Keratinocyte (primary cell): ENCODE measurements at regions not wholly inside any gene's neighbourhood (a gene's known extent, or its start where the extent isn't known, plus 50 kb on each side); places are given as distances from the start of the nearest gene placed in this dataset.

Source experiments
- DNase-seq: peaks from one replicate; pipeline ENCODE4 v3.0.0-alpha.2; 2011; ENCODE audit warnings: low read depth, missing footprints, low spot score
- FAIRE-seq: peaks from 2 replicates; lab custom pipeline; 2011; peaks lifted over from hg19 to GRCh38; lab: Jason Lieb, UNC
- H2AFZ ChIP-seq: 2 replicates; pipeline ENCODE4 v1.6.0; 2012; ENCODE audit warnings: low read length, control low read depth, inconsistent platforms; ENCODE audit not compliant: control insufficient read depth
- H3K27ac ChIP-seq: 2 replicates; pipeline ENCODE4 v1.5.1; 2011; ENCODE audit warnings: low read length; ENCODE audit not compliant: control insufficient read depth, insufficient read depth
- H3K27me3 ChIP-seq: 3 replicates; pipeline ENCODE4 v1.6.0; 2011; ENCODE audit warnings: low read length; ENCODE audit not compliant: control insufficient read depth, insufficient read depth; ENCODE audit errors: extremely low read depth
- H3K36me3 ChIP-seq, 2 experiments: 2 replicates in 1 of 2; 3 replicates in 1 of 2; pipeline ENCODE4 v1.5.1; 2011; ENCODE audit warnings: low read length in 2 of 2, mild to moderate bottlenecking in 1 of 2; ENCODE audit not compliant: control insufficient read depth in 2 of 2, insufficient read depth in 2 of 2; ENCODE audit errors: extremely low read depth in 1 of 2
- H3K4me1 ChIP-seq: 3 replicates; pipeline ENCODE4 v1.5.1; 2011; ENCODE audit warnings: low read length; ENCODE audit not compliant: control insufficient read depth, insufficient read depth; ENCODE audit errors: extremely low read depth
- H3K4me2 ChIP-seq: 3 replicates; pipeline ENCODE4 v1.6.0; 2011; ENCODE audit warnings: low read depth, low read length; ENCODE audit not compliant: control insufficient read depth, insufficient read depth; ENCODE audit errors: extremely low read depth
- H3K4me3 ChIP-seq, 3 experiments: fragments of 200-600 bp in 1 of 3; sonication (generic) in 1 of 3; 2 replicates in 2 of 3; 3 replicates in 1 of 3; pipeline ENCODE4 v1.5.1; 2011 to 2016; ENCODE audit warnings: low read length in 3 of 3, mild to moderate bottlenecking in 3 of 3, control low read depth in 2 of 3, inconsistent platforms in 1 of 3, low read depth in 1 of 3, mixed read lengths in 1 of 3, mixed run types in 1 of 3, moderate library complexity in 1 of 3; ENCODE audit not compliant: control insufficient read depth in 2 of 3, insufficient read depth in 2 of 3; ENCODE audit errors: extremely low read depth in 1 of 3
- H3K79me2 ChIP-seq: 2 replicates; pipeline ENCODE4 v1.6.0; 2012; ENCODE audit warnings: low read length; ENCODE audit not compliant: control insufficient read depth, insufficient read depth
- H3K9ac ChIP-seq: 3 replicates; pipeline ENCODE4 v1.6.0; 2011; ENCODE audit warnings: low read length; ENCODE audit not compliant: control insufficient read depth, insufficient read depth; ENCODE audit errors: extremely low read depth
- H3K9me1 ChIP-seq: 3 replicates; pipeline ENCODE4 v1.6.0; 2011; ENCODE audit warnings: low read length; ENCODE audit not compliant: control insufficient read depth, insufficient read depth; ENCODE audit errors: extremely low read depth
- H3K9me3 ChIP-seq: 2 replicates; pipeline ENCODE4 v1.5.1; 2012; ENCODE audit warnings: low read depth, low read length; ENCODE audit not compliant: control insufficient read depth
- H4K20me1 ChIP-seq: 3 replicates; pipeline ENCODE4 v1.6.0; 2011; ENCODE audit warnings: low read length; ENCODE audit not compliant: control insufficient read depth, insufficient read depth; ENCODE audit errors: extremely low read depth
- EZH2 ChIP-seq: IDR thresholded peaks from one replicate; pipeline ENCODE4 v1.6.1; 2012; ENCODE audit warnings: inconsistent platforms, mild to moderate bottlenecking, low read length, moderate library complexity
- dilution Hi-C: fragments of 300-500 bp; cut with MboI; formaldehyde crosslinking; loops from one replicate; pipeline ENCODE4 v1.7.0; 2020; ENCODE audit warnings: low sequenced_read_pairs; ENCODE audit not compliant: extremely low pct_ligation_motif_present
- TF ChIP-seq, protein P1 (sequence below), 3 experiments: IDR thresholded peaks in 1 of 3; conservative IDR thresholded peaks in 1 of 3; optimal IDR thresholded peaks in 1 of 3; 2 replicates in 2 of 3; 3 replicates in 1 of 3; pipeline versions ENCODE3 to v1.5.1; 2011; ENCODE audit warnings: low read length in 3 of 3, mild to moderate bottlenecking in 3 of 3, moderate library complexity in 2 of 3, control low read depth in 1 of 3, inconsistent platforms in 1 of 3; ENCODE audit not compliant: insufficient read depth in 2 of 3; ENCODE audit errors: extremely low read depth in 1 of 3

DNA sequence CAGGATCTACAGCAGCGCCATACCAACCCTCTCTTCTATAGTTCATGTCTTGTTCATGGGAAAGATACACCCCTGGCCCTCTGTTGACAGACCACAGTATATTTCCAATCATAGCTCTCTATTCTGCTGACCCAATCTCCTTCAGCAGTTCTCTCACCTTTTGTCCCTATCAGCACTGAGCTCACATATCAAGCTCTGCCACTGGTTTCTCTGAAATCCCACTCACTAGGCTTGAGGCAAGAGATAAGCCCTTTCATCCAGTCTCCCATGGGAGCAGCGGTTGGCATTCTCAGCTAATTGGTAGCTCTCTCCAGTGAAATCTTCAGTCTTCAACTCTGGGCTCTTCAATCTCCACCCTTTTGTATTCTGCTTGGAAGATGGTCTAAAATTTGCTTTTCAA is 313.4 kb downstream of the GJA1 start:
- Histone ChIP-seq H3K9me3 (no peaks in the 10 kb centered on the region), H3K4me2 (no peak overlapping the region), H3K79me2 (no peaks in the 10 kb centered on the region), H3K27me3 (no peaks in the 10 kb centered on the region), H3K9ac (no peak overlapping the region), H3K4me3 (no peak overlapping the region), H4K20me1 (no peaks in the 10 kb centered on the region), H3K36me3 (no peaks in the 10 kb centered on the region), H3K4me1 (no peaks in the 10 kb centered on the region), H2AFZ (no peak overlapping the region), H3K27ac (no peak overlapping the region), H3K9me1 (no peaks in the 10 kb centered on the region)
- DNase-seq (no peak), FAIRE-seq (no peak)
- dilution Hi-C loops, result no loop called here
- TF ChIP-seq, protein P1, sequence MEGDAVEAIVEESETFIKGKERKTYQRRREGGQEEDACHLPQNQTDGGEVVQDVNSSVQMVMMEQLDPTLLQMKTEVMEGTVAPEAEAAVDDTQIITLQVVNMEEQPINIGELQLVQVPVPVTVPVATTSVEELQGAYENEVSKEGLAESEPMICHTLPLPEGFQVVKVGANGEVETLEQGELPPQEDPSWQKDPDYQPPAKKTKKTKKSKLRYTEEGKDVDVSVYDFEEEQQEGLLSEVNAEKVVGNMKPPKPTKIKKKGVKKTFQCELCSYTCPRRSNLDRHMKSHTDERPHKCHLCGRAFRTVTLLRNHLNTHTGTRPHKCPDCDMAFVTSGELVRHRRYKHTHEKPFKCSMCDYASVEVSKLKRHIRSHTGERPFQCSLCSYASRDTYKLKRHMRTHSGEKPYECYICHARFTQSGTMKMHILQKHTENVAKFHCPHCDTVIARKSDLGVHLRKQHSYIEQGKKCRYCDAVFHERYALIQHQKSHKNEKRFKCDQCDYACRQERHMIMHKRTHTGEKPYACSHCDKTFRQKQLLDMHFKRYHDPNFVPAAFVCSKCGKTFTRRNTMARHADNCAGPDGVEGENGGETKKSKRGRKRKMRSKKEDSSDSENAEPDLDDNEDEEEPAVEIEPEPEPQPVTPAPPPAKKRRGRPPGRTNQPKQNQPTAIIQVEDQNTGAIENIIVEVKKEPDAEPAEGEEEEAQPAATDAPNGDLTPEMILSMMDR (optimal IDR thresholded peaks at IDR 0.05 in 1 of 3, IDR thresholded peaks at IDR 0.05 in 1 of 3, conservative IDR thresholded peaks at IDR 0.05 in 1 of 3; ENCODE audit: extremely low read depth in 1 of 3, insufficient read depth in 2 of 3, low read length in 3 of 3), result no peak
- TF ChIP-seq EZH2, result no peak

DNA sequence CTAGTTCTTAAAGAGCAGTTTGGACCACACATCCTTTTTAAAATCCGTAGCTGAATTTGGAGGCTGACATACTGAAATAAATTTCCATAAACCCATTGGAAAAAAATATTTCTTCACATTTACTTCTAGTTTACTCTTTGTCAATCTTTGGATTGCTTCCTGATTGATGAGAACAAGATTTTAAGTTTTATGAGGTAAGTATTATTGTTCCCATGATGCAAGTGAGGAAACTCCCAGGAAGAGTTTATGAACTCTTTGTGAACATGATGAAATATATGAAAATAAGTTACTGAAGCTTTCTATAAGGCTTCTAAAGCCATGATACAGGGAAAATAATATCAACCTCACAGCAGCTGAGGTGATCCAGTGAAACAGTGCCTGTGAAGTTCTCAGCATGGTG is 320.0 kb downstream of the GJA1 start:
- Histone ChIP-seq H3K4me3 (no peak overlapping the region), H3K36me3 (no peaks in the 10 kb centered on the region), H3K9ac (no peak overlapping the region), H2AFZ (no peak overlapping the region), H3K27me3 (no peaks in the 10 kb centered on the region), H3K9me3 (no peaks in the 10 kb centered on the region), H3K4me2 (no peak overlapping the region), H4K20me1 (no peaks in the 10 kb centered on the region), H3K4me1 (peaks cover 7% of the 10 kb centered on the region), H3K79me2 (no peaks in the 10 kb centered on the region), H3K9me1 (no peaks in the 10 kb centered on the region), H3K27ac (no peak overlapping the region)
- TF ChIP-seq, protein P1 (optimal IDR thresholded peaks at IDR 0.05 in 1 of 3, IDR thresholded peaks at IDR 0.05 in 1 of 3, conservative IDR thresholded peaks at IDR 0.05 in 1 of 3; ENCODE audit: extremely low read depth in 1 of 3, insufficient read depth in 2 of 3, low read length in 3 of 3), result no peak
- TF ChIP-seq EZH2, result no peak
- FAIRE-seq, result no peak
- DNase-seq, result no peak
- dilution Hi-C loops, result no loop called here
